ENCODE measurements at regions not wholly inside any gene's neighbourhood (a gene's known extent, or its start where the extent isn't known, plus 50 kb on each side); places are given as distances from the start of the nearest gene placed in this dataset.

- Histone ChIP-seq H4K20me1 (ENCODE audit: insufficient read depth, low read length) (no peaks in the 10 kb centered on the region), H3K9me3 (ENCODE audit: insufficient read depth, low read depth, low read length) (no peaks in the 10 kb centered on the region), H3K4me3 (ENCODE audit: insufficient read depth, low read depth, low read length) (no peak overlapping the region), H2AFZ (ENCODE audit: low read depth, low read length) (no peak overlapping the region), H3K79me2 (ENCODE audit: insufficient read depth, low read length) (no peaks in the 10 kb centered on the region), H3K9ac (ENCODE audit: low read length) (no peak overlapping the region), H3K27me3 (ENCODE audit: insufficient read depth, low read length) (peaks cover 4% of the 10 kb centered on the region), H3K36me3 (ENCODE audit: insufficient read depth, low read length) (no peaks in the 10 kb centered on the region), H3K4me1 (ENCODE audit: insufficient read depth, low read length) (no peaks in the 10 kb centered on the region), H3K4me2 (ENCODE audit: low read length) (no peak overlapping the region), H3K27ac (ENCODE audit: low read depth, low read length) (no peak overlapping the region)
- TF ChIP-seq EZH2 (IDR thresholded peaks at IDR 0.05; ENCODE audit: insufficient read depth, low read length): no peak
- TF ChIP-seq, protein P1, sequence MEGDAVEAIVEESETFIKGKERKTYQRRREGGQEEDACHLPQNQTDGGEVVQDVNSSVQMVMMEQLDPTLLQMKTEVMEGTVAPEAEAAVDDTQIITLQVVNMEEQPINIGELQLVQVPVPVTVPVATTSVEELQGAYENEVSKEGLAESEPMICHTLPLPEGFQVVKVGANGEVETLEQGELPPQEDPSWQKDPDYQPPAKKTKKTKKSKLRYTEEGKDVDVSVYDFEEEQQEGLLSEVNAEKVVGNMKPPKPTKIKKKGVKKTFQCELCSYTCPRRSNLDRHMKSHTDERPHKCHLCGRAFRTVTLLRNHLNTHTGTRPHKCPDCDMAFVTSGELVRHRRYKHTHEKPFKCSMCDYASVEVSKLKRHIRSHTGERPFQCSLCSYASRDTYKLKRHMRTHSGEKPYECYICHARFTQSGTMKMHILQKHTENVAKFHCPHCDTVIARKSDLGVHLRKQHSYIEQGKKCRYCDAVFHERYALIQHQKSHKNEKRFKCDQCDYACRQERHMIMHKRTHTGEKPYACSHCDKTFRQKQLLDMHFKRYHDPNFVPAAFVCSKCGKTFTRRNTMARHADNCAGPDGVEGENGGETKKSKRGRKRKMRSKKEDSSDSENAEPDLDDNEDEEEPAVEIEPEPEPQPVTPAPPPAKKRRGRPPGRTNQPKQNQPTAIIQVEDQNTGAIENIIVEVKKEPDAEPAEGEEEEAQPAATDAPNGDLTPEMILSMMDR (IDR thresholded peaks at IDR 0.05; ENCODE audit: insufficient read depth, low read depth, low read length): no peak
- no peak overlapping the region for H3K4me3 Mint-ChIP-seq (ENCODE audit: unreplicated experiment)
- H3K36me3 Mint-ChIP-seq (ENCODE audit: low read depth, unreplicated experiment): no peaks in the 10 kb centered on the region
- H3K27me3 Mint-ChIP-seq (ENCODE audit: low read depth, unreplicated experiment): no peaks in the 10 kb centered on the region
- no peak for DNase-seq (ENCODE audit: low read depth)
- H3K9me3 Mint-ChIP-seq (ENCODE audit: unreplicated experiment): no peaks in the 10 kb centered on the region
- H3K27ac Mint-ChIP-seq (ENCODE audit: unreplicated experiment): no peak overlapping the region
- no peaks in the 10 kb centered on the region for H3K4me1 Mint-ChIP-seq (ENCODE audit: low read depth, unreplicated experiment)
- no peak for FAIRE-seq
Observed at GRCh38 chr3:17908399-17909191, 166.2 kb upstream of the TBC1D5 start.

- Mint-ChIP-seq H3K36me3 (ENCODE audit: low read depth, unreplicated experiment) (no peaks in the 10 kb centered on the region), H3K27me3 (ENCODE audit: low read depth, unreplicated experiment) (no peaks in the 10 kb centered on the region), H3K4me1 (ENCODE audit: low read depth, unreplicated experiment) (peaks cover 2% of the 10 kb centered on the region), H3K27ac (ENCODE audit: unreplicated experiment) (no peak overlapping the region), H3K4me3 (ENCODE audit: unreplicated experiment) (no peak overlapping the region), H3K9me3 (ENCODE audit: unreplicated experiment) (no peaks in the 10 kb centered on the region)
- Histone ChIP-seq H3K4me2 (ENCODE audit: low read length) (no peak overlapping the region), H3K27me3 (ENCODE audit: insufficient read depth, low read length) (peaks cover 4% of the 10 kb centered on the region), H3K9ac (ENCODE audit: low read length) (no peak overlapping the region), H3K4me3 (ENCODE audit: insufficient read depth, low read depth, low read length) (no peak overlapping the region), H4K20me1 (ENCODE audit: insufficient read depth, low read length) (no peaks in the 10 kb centered on the region), H3K4me1 (ENCODE audit: insufficient read depth, low read length) (no peaks in the 10 kb centered on the region), H2AFZ (ENCODE audit: low read depth, low read length) (no peak overlapping the region), H3K79me2 (ENCODE audit: insufficient read depth, low read length) (no peaks in the 10 kb centered on the region), H3K9me3 (ENCODE audit: insufficient read depth, low read depth, low read length) (no peaks in the 10 kb centered on the region), H3K36me3 (ENCODE audit: insufficient read depth, low read length) (no peaks in the 10 kb centered on the region), H3K27ac (ENCODE audit: low read depth, low read length) (no peak overlapping the region)
- no peak for TF ChIP-seq EZH2 (IDR thresholded peaks at IDR 0.05; ENCODE audit: insufficient read depth, low read length)
- TF ChIP-seq, protein P1 (IDR thresholded peaks at IDR 0.05; ENCODE audit: insufficient read depth, low read depth, low read length): no peak
- no peak for DNase-seq (ENCODE audit: low read depth)
- FAIRE-seq: no peak
Observed at GRCh38 chr3:17905996-17906395, 163.6 kb upstream of the TBC1D5 start.

- Histone ChIP-seq H3K27ac (ENCODE audit: low read depth, low read length) (no peak overlapping the region), H3K4me2 (ENCODE audit: low read length) (no peak overlapping the region), H3K4me3 (ENCODE audit: insufficient read depth, low read depth, low read length) (no peak overlapping the region), H3K27me3 (ENCODE audit: insufficient read depth, low read length) (no peaks in the 10 kb centered on the region), H3K9ac (ENCODE audit: low read length) (no peak overlapping the region), H3K4me1 (ENCODE audit: insufficient read depth, low read length) (no peaks in the 10 kb centered on the region), H4K20me1 (ENCODE audit: insufficient read depth, low read length) (no peaks in the 10 kb centered on the region), H3K9me3 (ENCODE audit: insufficient read depth, low read depth, low read length) (no peaks in the 10 kb centered on the region), H3K79me2 (ENCODE audit: insufficient read depth, low read length) (no peaks in the 10 kb centered on the region), H3K36me3 (ENCODE audit: insufficient read depth, low read length) (no peaks in the 10 kb centered on the region), H2AFZ (ENCODE audit: low read depth, low read length) (no peak overlapping the region)
- H3K4me1 Mint-ChIP-seq (ENCODE audit: low read depth, unreplicated experiment): peaks cover 2% of the 10 kb centered on the region
- H3K36me3 Mint-ChIP-seq (ENCODE audit: low read depth, unreplicated experiment): no peaks in the 10 kb centered on the region
- no peak for TF ChIP-seq EZH2 (IDR thresholded peaks at IDR 0.05; ENCODE audit: insufficient read depth, low read length)
- TF ChIP-seq, protein P1 (IDR thresholded peaks at IDR 0.05; ENCODE audit: insufficient read depth, low read depth, low read length): no peak
- no peak overlapping the region for H3K27ac Mint-ChIP-seq (ENCODE audit: unreplicated experiment)
- H3K9me3 Mint-ChIP-seq (ENCODE audit: unreplicated experiment): peaks cover 6% of the 10 kb centered on the region
- peak; percentile 15 for DNase-seq (ENCODE audit: low read depth)
- no peaks in the 10 kb centered on the region for H3K27me3 Mint-ChIP-seq (ENCODE audit: low read depth, unreplicated experiment)
- no peak for FAIRE-seq
- no peak overlapping the region for H3K4me3 Mint-ChIP-seq (ENCODE audit: unreplicated experiment)
Observed at GRCh38 chr3:17901893-17902292, 159.5 kb upstream of the TBC1D5 start.

All from astrocyte (in vitro differentiated cells and primary cell).